GM18508 (cell line): ENCODE measurements at regions not wholly inside any gene's neighbourhood (a gene's known extent, or its start where the extent isn't known, plus 50 kb on each side); places are given as distances from the start of the nearest gene placed in this dataset.
"Not testable (repeated sequence)": the region's sequence is repeated elsewhere in the genome, so short reads cannot be mapped to it uniquely, and the experiment has no call there.

Experiments
- ATAC-seq: cut with Tn5 transposase; IDR thresholded peaks from one replicate; pipeline ENCODE4 v1.9.1; 2021; ENCODE audit warnings: moderate number of reproducible peaks; ENCODE audit not compliant: insufficient read depth, unreplicated experiment

- no peak for ATAC-seq
Measured at GRCh38 chr9:107587191-107587963, 97.8 kb upstream of the KLF4 start.

GRCh38 chr9:107586493-107586892, 96.9 kb upstream of the KLF4 start:
- ATAC-seq: no peak

DNA sequence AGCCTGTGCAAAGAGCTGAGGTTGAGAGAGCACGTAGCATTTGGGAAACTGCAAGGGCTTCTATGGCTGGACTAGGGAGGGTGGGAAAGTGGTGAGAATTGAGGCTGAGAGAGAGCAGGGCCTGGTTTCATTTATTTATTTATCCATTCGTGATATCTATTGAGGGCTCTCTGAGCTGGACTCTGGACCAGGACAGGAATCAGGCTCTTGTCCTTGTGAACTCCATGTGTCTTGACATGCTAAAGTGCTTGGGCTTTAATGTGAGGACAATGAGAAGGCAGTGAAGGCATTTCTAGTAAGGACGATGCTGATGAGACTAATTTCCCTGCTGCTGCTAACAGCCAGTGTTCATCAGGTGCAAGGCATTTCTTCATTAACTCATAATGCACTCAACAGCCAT, 95.9 kb upstream of the KLF4 start:
- ATAC-seq: no peak

DNA sequence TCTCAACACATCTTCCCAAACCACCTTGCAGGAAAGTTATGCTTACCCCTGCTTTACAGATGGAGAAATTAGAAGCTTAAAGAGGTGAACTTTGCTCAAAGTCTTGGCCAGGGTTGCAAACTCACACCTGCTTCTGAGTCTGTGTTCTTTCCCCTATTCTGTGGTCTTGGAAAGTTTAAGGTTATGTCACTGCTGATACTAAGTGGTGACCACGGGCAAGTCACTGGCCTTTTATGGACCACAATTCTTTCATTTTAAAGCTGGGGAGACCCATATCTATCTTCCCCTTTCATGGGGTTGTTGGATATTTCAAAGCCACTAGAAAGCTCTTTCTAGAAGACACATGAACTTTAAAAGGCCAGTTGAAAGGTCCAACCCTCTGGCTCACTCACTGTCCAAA, 95.4 kb upstream of the KLF4 start:
- no peak for ATAC-seq

DNA sequence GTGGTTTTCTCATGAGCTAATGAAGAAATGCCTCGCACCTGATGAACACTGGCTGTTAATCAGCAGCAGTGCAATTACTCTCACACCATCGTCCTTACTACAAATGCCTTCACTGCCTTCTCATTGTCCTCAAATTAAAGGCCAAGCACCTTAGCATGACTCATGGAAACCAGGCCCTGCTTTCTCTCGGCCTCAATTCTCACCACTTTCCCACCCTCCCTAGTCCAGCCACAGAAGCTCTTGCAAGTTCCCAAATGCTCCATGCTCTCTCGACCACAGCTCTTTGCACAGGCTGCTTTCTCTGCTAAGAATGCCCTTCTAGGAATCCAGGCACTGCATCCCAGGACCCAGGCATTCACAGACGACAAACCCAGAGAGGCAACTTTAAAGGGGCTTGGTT, 94.6 kb upstream of the KLF4 start:
- no peak for ATAC-seq

GRCh38 chr9:107577140-107577776, 87.7 kb upstream of the KLF4 start:
- ATAC-seq: no peak

DNA sequence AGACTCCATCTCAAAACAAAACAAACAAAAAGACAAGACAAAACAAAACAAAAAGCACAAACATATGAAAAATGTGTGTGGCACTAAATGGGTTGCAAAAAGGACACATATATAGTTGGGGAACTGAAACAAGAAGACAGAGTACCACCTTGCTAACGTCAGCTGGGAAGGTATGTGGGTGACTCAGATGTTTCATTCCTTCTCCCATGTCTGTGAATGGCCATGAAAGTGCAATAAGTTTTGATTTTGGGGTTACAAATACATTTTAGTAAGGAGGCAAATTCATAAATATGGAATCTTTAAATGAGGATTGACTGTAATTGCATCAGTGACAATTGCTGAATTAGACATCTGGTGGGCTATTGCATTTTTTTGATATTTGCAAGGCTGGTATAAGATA, 81.6 kb upstream of the KLF4 start:
- ATAC-seq: no peak

DNA sequence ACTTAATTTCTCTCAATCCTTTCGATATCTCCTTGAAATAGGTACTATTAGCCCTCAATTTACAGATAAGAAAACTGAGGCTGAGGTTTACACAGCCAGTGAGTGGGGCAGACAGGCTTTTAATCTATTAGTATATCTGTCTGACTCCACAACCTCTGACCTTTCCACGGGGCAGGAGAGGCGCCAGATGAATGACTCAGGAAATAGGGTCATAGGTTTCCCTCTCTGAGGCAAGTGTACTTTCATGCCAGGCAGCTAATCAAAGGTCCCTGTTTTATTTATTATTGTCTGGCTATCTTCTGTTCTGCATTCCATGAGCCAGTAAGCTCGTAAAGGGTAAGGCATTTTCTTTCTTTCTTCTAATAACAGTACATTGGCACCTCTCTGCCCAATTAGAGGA, 79.6 kb upstream of the KLF4 start:
- no peak for ATAC-seq

DNA sequence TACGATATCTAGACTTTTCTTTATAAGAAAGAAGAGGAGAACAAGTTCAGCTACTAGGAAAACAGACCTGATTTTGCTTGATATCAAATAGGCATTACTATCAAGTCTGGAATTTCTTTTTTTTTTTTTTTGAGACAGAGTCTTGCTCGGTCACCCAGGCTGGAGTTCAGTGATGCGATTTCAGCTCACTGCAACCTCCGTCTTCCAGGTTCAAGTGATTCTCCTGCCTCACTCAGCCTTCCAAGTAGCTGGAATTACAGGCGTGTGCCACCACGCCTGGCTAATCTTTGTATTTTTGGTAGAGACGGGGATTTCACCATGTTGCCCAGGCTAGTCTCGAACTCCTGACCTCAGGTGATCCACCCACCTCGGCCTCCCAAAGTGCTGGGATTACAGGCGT, 78.8 kb upstream of the KLF4 start:
- not testable (repeated sequence) for ATAC-seq

DNA sequence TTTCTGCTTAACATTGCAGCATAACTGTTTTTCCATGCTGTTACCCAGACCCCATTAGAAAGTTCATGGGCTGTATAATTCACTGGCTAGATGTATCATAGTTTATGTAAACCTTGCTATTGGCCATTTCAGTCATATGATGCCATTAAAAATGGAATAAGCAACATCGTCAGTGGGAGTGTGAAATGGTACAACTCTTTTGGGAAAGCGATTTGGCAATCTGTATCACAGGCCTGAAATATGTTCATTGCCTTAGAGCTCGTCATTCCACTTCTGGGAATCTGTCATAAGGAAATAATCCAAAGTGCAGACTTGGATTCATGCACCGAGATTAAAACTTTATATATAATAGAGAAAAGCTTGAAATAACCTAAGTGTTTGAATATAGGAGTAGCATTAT, 77.9 kb upstream of the KLF4 start:
- ATAC-seq: no peak

DNA sequence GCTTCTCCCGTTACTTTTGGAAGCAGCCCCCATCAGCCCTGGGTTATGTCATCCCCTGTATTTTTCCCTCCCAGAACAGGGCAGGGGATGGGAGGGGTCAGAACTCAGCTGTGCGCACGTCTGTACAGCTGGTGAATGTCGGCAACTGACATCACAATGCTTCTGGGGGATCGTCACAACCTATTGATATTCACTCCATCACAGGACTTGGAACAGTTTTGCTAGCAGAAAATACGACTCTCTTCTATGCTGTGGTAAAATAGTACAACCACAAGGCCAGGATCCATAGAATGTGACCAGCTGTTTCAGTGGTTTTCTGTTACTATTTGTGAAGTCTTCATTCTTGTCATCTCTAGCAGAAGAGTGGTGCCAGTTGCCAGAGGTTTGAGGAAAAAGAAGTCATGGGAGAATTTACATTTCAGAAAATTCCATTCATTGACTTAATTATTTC, 77.1 kb upstream of the KLF4 start:
- ATAC-seq: no peak

DNA sequence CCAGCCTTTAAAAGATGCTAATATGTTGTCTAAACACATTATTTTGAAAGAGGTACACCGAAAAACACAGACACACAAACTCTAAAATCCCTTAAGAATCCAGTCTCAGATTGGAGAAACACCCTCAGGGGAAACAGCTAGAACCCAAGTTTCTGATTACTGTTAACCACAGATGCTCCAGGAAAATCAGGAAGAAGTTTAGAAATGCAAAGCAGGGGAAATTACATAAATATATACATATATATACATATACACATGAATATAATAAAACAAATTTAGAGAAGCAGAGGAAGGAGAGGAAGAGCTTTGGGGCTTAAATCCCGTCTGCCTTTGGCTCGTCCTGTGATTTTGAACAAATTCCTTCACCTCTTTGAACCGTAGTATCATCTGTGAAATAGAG, 73.2 kb upstream of the KLF4 start:
- no peak for ATAC-seq

- ATAC-seq: no peak
Measured at GRCh38 chr9:107559494-107560086, 70.0 kb upstream of the KLF4 start.

DNA sequence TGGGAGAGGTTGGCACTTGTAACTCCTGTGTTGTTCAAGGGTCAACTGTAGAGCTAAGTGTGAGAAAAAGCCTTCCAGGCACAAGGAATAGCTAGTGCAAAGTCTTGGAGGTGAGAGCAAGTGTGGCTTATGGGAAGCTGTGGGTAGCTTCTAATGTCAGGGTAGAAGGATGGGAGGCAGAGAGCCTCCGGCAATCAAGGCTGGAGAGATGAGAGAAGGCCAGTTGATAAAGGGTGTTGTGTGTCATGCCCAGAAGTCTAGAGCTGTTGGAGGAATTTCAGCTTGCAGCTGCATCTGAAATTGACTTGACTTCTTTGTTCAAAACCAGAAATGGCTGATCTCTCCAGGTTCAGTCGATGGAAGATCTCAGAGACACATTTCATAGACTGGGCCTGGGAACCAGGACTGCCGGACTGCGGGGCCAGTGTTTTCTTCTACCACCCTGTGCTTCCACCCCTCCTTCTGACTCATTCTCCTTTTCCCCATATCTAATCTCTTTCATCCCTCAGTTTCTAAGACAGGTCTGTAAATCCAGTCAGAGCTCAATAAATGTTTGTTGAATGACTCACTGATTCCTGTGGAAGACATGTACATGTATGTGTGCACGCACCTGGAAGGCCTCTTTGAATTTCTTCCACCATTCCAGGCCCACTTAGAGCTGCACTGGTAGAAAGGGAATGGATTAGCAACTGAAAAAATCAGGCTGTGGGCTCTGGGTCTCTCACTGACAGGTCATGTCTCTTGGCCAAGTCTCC, 67.8 kb upstream of the KLF4 start:
- ATAC-seq: no peak

DNA sequence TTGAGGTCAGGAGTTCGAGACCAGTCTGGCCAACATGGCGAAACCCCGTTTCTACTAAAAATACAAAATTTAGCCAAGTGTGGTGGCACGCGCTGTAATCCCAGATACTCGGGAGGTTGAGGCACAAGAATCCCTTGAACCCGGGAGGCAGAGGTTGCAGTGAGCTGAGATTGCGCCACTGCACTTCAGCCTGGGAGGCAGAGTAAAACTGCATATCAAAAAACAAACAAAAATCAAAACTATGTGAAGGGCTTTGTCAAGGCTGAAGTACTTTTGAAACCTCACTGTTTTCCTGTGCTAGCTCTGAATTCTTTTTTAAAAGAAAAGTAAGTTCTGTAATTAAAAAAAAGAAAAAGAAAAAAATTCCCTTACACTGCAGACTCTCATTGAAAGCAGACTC, 65.1 kb upstream of the KLF4 start:
- no peak for ATAC-seq

- no peak for ATAC-seq
Measured at GRCh38 chr9:107548298-107549142, 59.0 kb upstream of the KLF4 start.

DNA sequence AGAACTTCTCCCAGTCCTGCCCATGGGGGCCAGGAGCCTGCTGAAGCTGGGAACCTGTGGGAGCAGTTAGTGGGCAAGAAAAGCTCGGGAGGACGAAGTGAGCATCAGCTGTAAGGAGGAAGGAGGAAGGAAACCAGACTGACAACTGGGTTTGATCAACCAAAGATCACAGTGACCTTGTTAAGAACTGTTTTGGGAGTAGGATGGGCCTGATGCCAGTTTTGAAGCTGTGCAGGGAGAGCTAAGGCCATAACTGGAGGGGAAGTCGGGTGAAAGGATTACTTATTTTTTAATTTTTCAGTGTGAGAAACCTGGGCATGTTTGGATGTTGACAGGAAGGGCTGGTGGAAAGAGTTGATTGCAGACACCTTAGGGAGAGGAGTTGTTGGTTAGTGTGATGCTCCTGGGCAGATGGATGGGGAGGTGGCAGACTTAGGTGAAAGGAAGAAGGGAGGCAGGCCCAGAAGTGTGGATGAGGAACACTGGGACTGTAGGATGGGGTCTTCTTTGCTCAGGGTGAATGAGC, 58.3 kb upstream of the KLF4 start:
- ATAC-seq: no peak

DNA sequence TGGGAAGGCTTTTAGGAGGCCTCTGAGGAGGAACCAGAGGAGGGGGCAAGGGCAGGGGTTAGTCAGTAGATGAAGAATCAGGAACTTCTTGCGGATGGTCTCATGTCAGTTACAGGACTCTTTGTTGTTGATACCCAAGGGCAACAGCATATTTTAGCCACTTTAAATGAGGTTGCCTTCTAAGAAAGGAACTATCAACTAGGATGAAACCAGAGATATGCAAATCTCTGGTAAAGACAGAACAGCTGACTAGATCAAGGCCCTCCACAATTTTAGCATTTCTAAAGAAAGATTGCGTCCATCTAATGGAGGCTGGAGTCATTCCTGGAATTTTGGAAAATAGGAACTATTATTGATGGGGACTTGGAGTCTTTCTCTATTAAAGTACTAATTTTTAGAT, 57.7 kb upstream of the KLF4 start:
- no peak for ATAC-seq

GRCh38 chr9:107546859-107547258, 57.3 kb upstream of the KLF4 start:
- ATAC-seq: no peak

- no peak for ATAC-seq
Measured at GRCh38 chr9:107545036-107545435, 55.5 kb upstream of the KLF4 start.
